Activated naive CD8-positive, alpha-beta T cell treated with anti-CD3 and anti-CD28 coated beads for 36 hours (primary cell): ENCODE measurements at regions not wholly inside any gene's neighbourhood (a gene's known extent, or its start where the extent isn't known, plus 50 kb on each side); places are given as distances from the start of the nearest gene placed in this dataset.
"Not testable (repeated sequence)": the region's sequence is repeated elsewhere in the genome, so short reads cannot be mapped to it uniquely, and the experiment has no call there.

Experiments
- DNase-seq: peaks from one replicate; pipeline ENCODE4 v3.0.0; 2021
- H3K27ac Mint-ChIP-seq: one replicate; pipeline ENCODE4 v1.8.0; 2022; ENCODE audit warnings: mild to moderate bottlenecking, moderate library complexity, mixed read lengths
- H3K27me3 Mint-ChIP-seq: one replicate; pipeline ENCODE4 v1.8.0; 2022; ENCODE audit warnings: mild to moderate bottlenecking, mixed read lengths
- H3K36me3 Mint-ChIP-seq: one replicate; pipeline ENCODE4 v1.8.0; 2021; ENCODE audit warnings: mild to moderate bottlenecking, mixed read lengths
- H3K4me1 Mint-ChIP-seq: one replicate; pipeline ENCODE4 v1.8.0; 2021; ENCODE audit warnings: mixed read lengths
- H3K4me3 Mint-ChIP-seq: one replicate; pipeline ENCODE4 v1.8.0; 2022; ENCODE audit warnings: mild to moderate bottlenecking, moderate library complexity, mixed read lengths
- H3K9me3 Mint-ChIP-seq: one replicate; pipeline ENCODE4 v1.8.0; 2022; ENCODE audit warnings: mixed read lengths

DNA sequence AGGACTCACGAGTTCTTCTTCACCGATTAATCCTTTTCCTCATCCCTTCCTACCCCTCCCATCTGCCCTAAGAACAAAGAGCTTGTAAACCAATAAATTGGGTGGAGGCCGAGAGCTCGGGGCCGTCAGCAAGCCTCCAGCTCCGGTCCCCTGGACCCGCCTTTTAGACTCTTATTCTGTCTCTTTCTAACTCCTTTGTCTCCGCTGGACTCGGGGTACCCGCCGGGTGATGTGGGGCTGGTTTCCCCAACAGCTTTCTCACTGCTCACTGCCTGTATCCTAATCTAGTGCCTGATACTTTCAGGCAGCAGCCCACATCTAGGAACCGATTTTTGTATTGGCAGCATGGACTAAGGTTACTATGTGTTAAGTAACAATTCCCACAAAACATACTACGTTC is 169.1 kb downstream of the THBS2 start:
- not testable (repeated sequence) for H3K4me3 Mint-ChIP-seq, H3K36me3 Mint-ChIP-seq, DNase-seq, H3K9me3 Mint-ChIP-seq, H3K27me3 Mint-ChIP-seq, H3K27ac Mint-ChIP-seq, H3K4me1 Mint-ChIP-seq

DNA sequence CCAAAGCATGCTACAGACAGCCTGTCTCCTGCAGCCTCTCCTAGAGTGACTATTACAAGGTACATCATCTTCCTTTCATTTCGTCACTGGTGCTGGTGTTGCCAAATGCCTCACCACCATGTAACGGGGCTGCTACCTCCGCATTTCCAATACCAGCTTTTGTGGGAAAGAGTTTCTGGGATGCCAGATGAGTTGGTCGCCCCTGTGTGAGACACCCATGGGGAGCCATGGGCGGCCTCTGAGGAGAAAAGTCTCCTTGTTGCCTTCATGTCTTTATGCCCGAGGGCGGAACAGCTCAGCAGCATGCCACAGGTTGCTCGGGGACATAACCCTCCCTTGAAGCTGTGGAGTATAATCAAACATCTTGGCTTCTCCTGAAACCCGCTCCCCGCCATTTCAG is 169.6 kb downstream of the THBS2 start:
- Mint-ChIP-seq H3K27ac (no peak overlapping the region), H3K27me3 (no peaks in the 10 kb centered on the region), H3K4me1 (no peaks in the 10 kb centered on the region), H3K4me3 (no peak overlapping the region), H3K9me3 (peaks cover 2% of the 10 kb centered on the region), H3K36me3 (no peaks in the 10 kb centered on the region)
- no peak for DNase-seq

DNA sequence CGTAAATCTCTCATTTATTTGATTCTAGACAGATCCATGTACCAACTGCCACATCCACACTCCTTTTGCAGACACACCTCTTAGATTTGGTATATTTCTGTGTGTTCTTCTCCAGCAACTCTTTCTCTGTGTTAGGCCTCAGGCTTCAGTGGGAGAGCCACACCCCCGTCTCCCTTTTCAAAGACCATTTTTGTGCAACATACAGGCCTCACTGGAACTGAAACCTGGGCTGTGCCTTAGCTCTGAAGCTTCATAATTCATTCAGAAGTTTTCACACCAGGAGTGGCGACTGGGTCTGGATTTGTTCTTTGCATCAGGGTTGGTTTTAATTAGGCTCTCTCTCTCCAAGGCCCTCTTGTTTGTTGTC is 170.2 kb downstream of the THBS2 start:
- no peaks in the 10 kb centered on the region for H3K36me3 Mint-ChIP-seq
- no peak overlapping the region for H3K27ac Mint-ChIP-seq
- no peak for DNase-seq
- no peaks in the 10 kb centered on the region for H3K27me3 Mint-ChIP-seq
- H3K9me3 Mint-ChIP-seq = peaks cover 1% of the 10 kb centered on the region
- H3K4me1 Mint-ChIP-seq = no peaks in the 10 kb centered on the region
- H3K4me3 Mint-ChIP-seq = no peak overlapping the region

DNA sequence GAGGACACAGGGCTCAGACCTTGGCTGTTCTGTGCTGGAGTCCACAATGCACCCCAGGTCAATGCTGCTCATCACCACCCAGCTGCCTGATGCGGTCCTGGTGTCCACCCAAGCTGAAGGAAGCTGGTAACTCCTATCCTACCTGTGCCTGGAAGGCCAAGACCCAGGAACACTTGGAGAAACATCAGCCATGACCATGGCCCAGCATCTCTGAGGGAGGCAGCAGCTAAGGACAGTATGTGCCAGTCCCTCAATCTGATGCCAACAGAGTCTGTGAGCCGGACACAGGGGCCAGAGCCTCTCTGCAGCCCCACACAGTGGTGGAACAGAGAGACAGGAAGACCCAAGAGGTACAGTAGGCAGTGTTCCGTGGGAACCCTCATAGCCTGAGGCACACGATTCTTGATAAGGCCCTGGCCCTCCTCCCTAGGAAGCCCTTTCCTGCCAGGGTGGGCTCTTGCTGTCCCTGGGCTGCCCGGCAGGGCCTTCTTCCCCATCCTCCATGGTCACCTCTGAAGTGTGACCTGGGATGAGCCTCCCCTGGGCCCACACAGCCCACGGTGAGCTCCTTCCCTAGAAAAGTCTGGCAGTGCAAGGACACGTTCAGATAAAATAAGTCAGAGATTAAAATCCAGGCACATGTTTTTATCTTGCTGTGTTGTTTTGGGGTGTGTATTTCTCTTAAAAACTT is 170.7 kb downstream of the THBS2 start:
- Mint-ChIP-seq H3K27me3 (no peaks in the 10 kb centered on the region), H3K36me3 (no peaks in the 10 kb centered on the region), H3K27ac (no peak overlapping the region), H3K4me3 (no peak overlapping the region), H3K9me3 (peaks cover 1% of the 10 kb centered on the region), H3K4me1 (no peaks in the 10 kb centered on the region)
- DNase-seq = no peak

GRCh38 chr6:169082093-169082492 is 171.6 kb downstream of the THBS2 start:
- H3K9me3 Mint-ChIP-seq = peaks cover 1% of the 10 kb centered on the region
- no peaks in the 10 kb centered on the region for H3K4me1 Mint-ChIP-seq
- H3K27ac Mint-ChIP-seq = no peak overlapping the region
- no peaks in the 10 kb centered on the region for H3K27me3 Mint-ChIP-seq
- no peak overlapping the region for H3K4me3 Mint-ChIP-seq
- DNase-seq = no peak
- no peaks in the 10 kb centered on the region for H3K36me3 Mint-ChIP-seq

DNA sequence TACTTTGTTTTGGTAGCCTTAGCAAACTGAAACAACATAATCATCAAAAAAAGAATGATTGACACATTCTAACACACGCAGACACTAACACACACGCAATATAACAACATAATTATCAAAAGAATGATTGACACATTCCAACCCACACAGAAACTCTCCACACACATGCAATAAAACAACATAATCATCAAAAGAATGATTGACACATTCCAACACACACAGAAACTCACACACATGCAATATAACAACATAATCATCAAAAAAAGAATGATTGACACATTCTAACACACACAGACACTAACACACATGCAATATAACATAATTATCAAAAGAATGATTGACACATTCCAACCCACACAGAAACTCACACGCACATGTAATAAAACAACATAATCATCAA is 172.4 kb downstream of the THBS2 start:
- no peaks in the 10 kb centered on the region for H3K4me1 Mint-ChIP-seq
- H3K4me3 Mint-ChIP-seq = no peak overlapping the region
- no peaks in the 10 kb centered on the region for H3K27me3 Mint-ChIP-seq
- no peak overlapping the region for H3K27ac Mint-ChIP-seq
- H3K36me3 Mint-ChIP-seq = no peaks in the 10 kb centered on the region
- no peaks in the 10 kb centered on the region for H3K9me3 Mint-ChIP-seq
- DNase-seq = no peak

DNA sequence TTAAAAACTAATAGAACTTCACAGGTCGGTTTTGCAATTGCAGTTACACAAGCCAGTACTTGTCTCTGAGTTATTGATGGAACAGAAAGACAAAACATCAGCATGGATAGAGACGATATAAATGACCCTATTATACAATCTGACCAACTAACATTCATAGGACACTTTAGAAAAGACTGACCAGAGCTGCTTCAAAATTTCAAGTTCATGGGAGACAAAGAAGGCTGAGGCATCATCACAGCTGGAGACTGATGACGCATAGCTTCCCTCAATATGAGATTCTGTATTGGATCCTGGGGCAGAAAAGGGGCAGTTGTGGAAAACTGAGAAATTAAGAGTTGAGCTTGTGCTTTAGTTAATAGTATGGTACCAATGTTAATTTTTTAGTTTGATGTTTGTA is 174.0 kb downstream of the THBS2 start:
- no peak overlapping the region for H3K27ac Mint-ChIP-seq
- H3K4me3 Mint-ChIP-seq = no peak overlapping the region
- H3K4me1 Mint-ChIP-seq = no peaks in the 10 kb centered on the region
- no peaks in the 10 kb centered on the region for H3K9me3 Mint-ChIP-seq
- no peaks in the 10 kb centered on the region for H3K27me3 Mint-ChIP-seq
- no peaks in the 10 kb centered on the region for H3K36me3 Mint-ChIP-seq
- no peak for DNase-seq

GRCh38 chr6:169078399-169079145 is 175.1 kb downstream of the THBS2 start:
- no peak overlapping the region for H3K4me3 Mint-ChIP-seq
- no peaks in the 10 kb centered on the region for H3K4me1 Mint-ChIP-seq
- DNase-seq = no peak
- H3K27ac Mint-ChIP-seq = no peak overlapping the region
- H3K9me3 Mint-ChIP-seq = no peaks in the 10 kb centered on the region
- H3K27me3 Mint-ChIP-seq = peaks cover 5% of the 10 kb centered on the region
- no peaks in the 10 kb centered on the region for H3K36me3 Mint-ChIP-seq

GRCh38 chr6:169075915-169076654 is 177.6 kb downstream of the THBS2 start:
- Mint-ChIP-seq H3K27ac (no peak overlapping the region), H3K36me3 (no peaks in the 10 kb centered on the region), H3K27me3 (peaks cover 11% of the 10 kb centered on the region), H3K4me1 (no peaks in the 10 kb centered on the region), H3K4me3 (no peak overlapping the region), H3K9me3 (no peaks in the 10 kb centered on the region)
- no peak for DNase-seq

DNA sequence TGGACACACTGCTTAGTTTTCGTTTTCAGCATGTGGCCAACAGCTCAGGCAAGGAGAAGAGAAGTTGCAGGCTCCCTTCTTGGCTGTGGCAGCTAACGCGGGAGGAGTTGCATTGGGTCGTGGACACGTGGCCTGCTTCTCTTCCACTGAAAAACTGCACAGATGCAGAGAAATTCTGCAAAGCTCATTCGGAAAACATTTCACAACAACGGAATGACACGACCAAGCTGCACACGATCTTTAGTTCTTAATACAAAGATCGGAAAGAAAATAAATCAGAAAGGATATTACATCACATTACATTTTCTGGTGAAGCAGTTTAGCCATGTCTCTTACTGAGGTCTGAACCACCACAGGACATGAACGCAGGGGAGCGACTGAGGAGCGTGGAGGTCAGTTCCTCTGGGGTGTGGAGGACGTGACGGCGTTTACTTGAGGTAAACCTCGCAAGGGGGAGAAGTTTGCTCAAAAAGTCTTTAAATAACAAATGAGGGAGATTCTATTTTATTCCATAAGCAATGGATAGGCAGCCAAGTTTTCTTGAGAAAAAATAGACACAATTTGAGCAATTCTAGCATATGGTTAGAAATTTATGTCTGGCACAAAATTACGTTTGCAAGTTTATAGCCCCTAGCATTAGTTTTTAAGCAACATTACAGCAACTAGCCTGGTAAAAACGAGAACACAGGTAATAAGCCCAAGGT is 178.3 kb downstream of the THBS2 start:
- DNase-seq = no peak
- no peaks in the 10 kb centered on the region for H3K4me1 Mint-ChIP-seq
- H3K27ac Mint-ChIP-seq = no peak overlapping the region
- no peak overlapping the region for H3K4me3 Mint-ChIP-seq
- no peaks in the 10 kb centered on the region for H3K9me3 Mint-ChIP-seq
- H3K27me3 Mint-ChIP-seq = peaks cover 11% of the 10 kb centered on the region
- H3K36me3 Mint-ChIP-seq = no peaks in the 10 kb centered on the region

- no peak for DNase-seq
- Mint-ChIP-seq H3K27me3 (peaks cover 11% of the 10 kb centered on the region), H3K9me3 (no peaks in the 10 kb centered on the region), H3K36me3 (no peaks in the 10 kb centered on the region), H3K4me1 (no peaks in the 10 kb centered on the region), H3K4me3 (no peak overlapping the region), H3K27ac (no peak overlapping the region)
Measured at GRCh38 chr6:169074526-169074925, 179.1 kb downstream of the THBS2 start.

- Mint-ChIP-seq H3K9me3 (peaks cover under 1% of the 10 kb centered on the region), H3K27me3 (peaks cover 11% of the 10 kb centered on the region), H3K4me1 (no peaks in the 10 kb centered on the region), H3K4me3 (no peak overlapping the region), H3K27ac (no peak overlapping the region), H3K36me3 (no peaks in the 10 kb centered on the region)
- no peak for DNase-seq
Measured at GRCh38 chr6:169073311-169073710, 180.3 kb downstream of the THBS2 start.

- H3K9me3 Mint-ChIP-seq = peaks cover 1% of the 10 kb centered on the region
- DNase-seq = no peak
- H3K36me3 Mint-ChIP-seq = no peaks in the 10 kb centered on the region
- H3K4me1 Mint-ChIP-seq = no peaks in the 10 kb centered on the region
- H3K27me3 Mint-ChIP-seq = peaks cover 11% of the 10 kb centered on the region
- no peak overlapping the region for H3K4me3 Mint-ChIP-seq
- no peak overlapping the region for H3K27ac Mint-ChIP-seq
Measured at GRCh38 chr6:169072127-169073042, 181.3 kb downstream of the THBS2 start.

DNA sequence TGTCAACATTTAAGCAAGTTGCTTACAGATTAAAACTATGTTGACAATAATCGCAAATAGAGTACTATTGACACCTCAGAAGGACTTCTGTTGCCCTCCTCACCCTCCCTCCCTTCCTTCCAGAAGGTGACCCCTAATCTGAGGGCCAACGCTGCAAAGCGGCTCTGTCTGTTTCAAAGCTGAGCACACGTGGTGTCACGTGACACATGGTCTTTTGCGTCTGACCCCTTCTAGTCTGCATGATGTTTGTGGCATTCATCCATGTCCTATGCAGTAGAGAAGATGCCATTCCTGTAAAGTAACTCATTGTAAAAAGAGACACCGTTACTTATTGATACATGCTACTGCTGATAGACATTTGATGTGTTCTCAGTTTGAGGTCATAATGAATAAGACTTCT is 182.3 kb downstream of the THBS2 start:
- Mint-ChIP-seq H3K27me3 (peaks cover 11% of the 10 kb centered on the region), H3K36me3 (no peaks in the 10 kb centered on the region), H3K4me1 (no peaks in the 10 kb centered on the region), H3K9me3 (peaks cover 2% of the 10 kb centered on the region), H3K27ac (no peak overlapping the region), H3K4me3 (no peak overlapping the region)
- DNase-seq = no peak
